DMS53 (cell line): ENCODE measurements at regions not wholly inside any gene's neighbourhood (a gene's known extent, or its start where the extent isn't known, plus 50 kb on each side); places are given as distances from the start of the nearest gene placed in this dataset.
"Not testable (repeated sequence)": the region's sequence is repeated elsewhere in the genome, so short reads cannot be mapped to it uniquely, and the experiment has no call there.

Source experiments
- DNase-seq: peaks from one replicate; lab custom pipeline; 2025; lab: John Stamatoyannopoulos, UW

DNA sequence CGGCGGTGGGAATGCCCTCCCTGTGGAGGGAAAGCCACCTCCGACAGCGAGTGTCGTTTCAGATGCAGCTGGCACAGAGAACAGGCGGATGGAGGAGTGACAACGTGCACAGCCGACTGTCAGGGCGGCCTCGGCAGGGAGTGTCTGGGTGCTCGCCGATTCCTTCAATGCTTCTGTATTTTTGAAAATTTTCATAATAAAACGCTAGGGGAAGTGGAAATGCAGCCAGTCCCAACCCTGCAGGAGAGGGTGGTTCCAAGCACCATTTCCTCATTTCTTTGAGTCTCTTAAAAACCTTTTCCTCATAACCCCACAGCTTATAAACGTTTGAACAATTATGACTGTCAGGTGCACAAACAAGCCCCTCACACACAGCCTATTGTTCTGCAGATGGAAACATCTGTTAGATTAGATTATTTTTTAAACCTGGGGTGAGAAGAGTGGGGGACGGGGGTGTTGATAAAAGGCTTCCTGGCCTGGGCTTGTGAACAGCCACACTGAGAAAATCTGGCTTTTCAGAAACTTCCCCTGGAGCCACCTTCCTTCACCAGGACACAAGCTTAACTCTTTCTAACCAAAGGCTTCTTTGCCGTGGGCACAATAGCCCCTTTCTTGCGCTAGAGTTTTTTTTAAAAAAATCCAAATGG is 228.9 kb downstream of the ANKRD60 start:
- DNase-seq: no peak

DNA sequence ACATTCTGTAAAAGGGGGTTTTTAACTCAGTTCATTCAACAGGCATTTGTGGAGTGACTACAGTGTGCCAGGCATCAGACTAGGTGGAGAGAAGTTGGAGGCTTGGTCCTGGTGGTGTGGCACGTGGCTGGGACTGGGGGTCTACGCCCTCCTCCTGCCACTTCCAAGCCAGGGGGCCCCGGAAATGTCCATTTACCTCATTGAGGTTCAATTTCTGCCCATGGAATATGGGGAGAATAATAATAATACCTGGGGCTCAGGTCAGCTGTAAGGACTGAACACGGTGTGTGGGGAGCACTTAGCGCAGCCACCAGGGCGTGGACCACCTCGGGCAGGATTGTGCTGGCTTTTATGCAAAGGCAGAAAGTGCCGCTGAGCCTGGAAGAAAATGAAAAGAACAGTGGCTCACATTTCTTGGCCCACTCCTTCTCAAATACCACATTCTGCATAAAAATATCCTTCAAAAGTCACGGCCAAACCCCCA is 229.4 kb downstream of the ANKRD60 start:
- DNase-seq: no peak

DNA sequence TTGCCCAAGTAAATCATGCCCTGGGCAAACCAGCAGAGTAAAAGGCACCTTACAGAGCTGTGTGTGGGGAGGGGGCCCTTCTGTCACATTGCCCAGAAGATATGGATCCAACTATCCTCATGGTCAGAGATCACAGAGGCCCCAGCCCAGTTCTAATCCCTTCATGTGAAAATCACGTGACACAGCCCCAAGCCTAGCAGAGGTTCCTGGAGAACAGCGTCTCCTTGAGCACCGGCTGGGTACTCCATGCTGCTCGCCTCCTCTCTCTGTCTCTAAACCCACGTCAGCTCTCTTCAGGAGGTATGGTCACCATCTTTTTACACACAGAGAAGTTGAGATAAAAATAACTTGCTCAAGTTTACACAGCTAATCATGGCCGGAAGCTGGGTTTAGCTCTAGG is 230.2 kb downstream of the ANKRD60 start:
- DNase-seq: no peak

DNA sequence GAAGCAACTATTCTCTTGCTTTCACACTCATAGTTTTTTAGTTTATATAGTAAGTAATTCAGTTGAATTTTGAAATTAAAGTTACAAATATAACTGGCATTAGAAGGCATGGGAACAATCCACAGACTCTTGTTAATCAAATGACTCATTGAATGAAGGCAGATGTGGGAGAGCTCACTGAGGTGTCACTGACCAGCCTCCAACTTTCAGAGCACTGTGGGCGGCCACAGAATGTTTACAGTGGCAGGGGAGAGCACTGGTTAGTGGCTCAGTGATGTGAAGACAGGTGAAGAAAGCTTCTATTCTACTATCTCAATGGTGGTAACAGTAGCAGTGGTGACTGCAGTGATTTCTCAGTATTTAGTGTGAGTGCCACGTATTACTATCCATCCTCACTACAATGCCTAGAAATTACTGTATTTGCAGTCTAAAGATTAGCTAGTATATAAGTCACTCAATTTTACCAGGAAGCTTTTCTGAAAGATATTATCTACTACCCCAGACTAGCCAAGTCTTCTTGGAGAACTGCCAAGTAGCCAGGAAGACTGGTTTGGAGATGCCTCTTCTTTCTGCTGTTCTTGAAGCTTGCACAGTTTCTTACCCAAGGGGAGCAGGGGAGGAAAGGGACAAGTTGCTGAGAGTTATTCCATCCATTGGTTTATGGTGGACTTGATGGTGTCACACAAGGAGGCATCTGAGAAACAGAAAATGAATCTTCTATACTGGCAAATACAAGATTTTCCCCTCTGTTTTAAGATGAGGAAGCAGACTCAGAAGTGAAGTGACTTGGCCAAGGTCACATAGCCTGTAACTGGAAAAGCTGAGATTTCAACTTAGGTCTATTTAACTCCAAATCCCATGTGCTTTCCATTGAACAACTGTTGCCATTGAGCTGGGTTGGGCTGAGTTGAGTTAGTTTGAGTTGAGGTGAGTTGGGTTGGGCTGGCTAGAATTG is 231.2 kb downstream of the ANKRD60 start:
- DNase-seq: no peak

DNA sequence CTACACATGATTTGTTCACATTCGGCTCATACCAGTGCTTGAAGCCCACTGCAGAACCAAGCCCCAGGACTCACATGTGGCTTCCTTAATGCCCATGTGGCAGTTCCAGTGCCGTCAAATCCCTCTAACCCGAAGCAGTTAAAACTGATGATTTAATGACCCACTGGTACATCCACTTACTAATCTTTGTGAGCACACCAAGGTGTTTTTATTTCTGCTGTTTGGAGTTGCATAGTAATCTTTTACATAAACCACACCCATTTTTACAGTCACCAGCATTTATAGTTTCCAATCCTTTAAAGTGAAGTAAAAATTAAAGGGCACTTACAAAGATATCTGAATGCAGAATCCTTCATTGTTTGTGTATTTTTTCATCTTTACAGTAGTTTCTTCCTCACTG is 232.0 kb downstream of the ANKRD60 start:
- no peak for DNase-seq

DNA sequence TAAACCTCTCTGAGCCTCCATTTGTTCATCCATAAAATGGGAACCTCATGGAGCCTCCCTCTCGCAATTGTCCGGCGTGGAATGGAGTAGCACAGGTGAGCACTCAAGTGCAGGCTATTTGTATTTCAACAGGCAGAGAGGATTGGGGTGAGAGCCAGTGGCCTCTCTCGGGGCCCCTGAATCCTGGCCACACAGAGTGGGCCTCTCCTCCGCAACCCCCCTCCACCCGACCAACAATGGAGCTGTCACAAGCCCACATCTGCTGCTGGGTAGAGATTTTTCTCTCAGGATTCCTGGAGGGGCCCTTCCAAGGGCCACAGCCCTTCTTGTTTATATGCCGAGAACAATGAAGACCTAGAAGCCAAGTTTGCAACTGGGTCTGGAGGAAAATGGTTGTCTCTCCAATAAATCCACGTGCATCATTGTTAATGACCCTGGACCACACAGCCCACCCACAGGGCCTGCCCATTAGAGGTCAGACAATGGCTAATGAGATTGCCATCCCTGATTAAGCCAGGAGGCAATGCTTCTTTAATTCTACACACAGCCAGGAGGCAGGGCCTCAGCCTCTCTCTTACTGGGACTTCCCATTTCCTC is 233.0 kb downstream of the ANKRD60 start:
- DNase-seq: no peak

DNA sequence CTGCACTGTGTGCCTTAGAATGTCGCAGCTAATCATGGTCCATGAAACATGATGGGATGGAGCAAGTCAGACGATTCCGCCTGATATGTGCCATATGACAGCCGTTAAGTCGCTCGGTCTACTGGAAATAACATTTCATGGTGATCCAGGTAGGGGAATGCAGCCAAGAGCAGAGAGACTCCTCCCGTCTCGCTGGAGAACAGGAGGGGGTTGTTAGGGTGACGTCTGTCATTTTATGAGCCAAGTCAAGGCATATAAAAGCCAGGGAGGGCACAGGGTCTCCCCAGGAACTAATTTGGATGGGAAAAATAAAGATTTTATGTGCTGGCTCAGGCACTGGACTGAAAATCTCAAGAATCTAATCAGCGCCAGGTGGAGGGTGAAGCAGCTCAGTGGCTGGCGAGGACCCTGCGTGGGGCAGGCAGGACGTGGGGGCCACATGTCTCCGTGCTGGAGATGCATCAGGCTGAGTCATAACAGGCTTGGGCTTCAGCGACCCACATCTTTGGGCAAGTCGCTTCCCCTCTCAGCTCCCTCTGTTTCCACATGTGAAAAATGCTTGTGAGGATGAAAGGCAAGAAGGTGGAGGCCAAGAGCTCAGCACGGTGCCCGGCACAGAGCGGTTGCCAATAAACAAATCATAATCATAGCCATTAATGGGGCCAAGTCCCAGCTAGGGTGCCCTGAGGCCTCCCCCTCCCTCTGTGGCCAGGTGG is 234.6 kb downstream of the ANKRD60 start:
- DNase-seq: no peak

DNA sequence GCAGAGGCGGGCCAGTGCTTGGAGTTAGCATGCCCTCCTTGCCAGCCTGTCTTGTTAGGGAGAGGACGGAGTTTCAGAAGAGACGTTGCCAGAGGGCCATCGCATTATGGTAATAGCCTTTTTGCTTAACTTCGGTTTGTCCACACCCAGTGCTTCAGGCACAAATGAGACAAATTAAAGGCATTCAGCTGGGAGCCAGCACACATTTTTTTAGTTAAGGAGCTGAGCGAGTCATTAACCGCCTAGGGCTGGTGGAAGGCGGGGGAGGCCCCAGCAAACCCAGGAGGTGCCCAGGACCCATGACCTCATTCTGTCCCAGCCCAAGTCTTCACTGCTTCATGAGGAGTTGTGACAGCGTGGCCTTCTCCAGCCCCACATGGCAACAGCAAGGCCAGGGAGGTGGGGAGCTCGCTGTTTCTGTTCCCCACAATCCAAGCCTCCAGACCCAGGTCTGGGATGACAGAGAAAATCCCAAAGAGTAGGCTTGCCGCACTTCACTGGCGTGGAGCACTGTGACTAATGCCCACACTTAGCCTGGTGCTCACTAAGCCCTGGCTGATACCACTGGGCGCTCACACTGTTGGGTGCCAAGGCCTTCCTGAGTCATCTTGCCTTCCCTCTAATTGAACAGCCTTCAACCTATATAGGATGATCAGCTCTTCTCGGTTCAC is 237.1 kb downstream of the ANKRD60 start:
- DNase-seq: no peak

DNA sequence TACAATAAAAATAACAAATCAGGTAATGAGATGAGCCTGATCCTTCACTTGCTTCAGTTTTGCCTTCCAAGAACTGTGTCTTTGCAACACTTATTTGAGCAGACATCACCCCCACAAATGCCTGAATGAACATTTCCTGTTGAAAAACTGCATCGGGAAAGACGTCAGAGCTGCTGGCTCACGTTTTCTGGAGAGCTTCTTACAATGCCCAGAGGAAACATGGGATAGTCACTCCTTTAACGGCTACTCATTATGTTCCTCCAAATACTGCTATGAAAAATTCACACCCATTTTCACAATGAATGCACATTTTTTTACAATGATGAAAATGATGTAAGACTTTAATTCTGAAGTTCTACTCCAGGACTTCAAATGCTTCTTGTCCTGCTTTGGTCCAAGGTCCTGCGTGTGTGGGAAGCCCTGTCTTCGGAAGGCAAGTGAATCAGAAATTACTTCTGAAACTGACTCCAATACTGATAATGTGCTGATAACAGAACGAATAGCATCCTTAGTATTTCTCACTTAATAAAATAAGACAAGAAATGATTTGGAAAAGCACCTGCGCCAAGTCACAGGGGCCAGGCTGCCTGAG is 238.0 kb downstream of the ANKRD60 start:
- no peak for DNase-seq

DNA sequence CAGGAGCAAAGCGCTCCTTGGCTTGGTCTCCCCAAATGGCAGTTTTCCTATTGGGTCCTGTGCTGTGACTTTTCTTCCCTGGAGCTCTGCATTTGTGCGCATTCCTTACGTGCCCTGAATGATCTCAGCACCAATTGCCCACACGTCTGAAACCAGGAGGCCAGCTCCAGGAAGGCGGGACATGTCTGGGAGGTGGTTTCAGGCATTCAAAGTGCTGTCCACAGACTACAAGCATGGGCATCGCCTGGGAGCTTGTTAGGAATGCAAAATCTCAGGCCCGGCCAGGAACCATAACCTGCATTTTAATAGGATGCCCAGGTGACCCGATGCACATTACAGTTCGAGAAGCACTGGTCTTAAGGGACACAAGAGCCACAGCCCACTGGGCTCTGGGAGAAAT is 239.6 kb downstream of the ANKRD60 start:
- DNase-seq: no peak

DNA sequence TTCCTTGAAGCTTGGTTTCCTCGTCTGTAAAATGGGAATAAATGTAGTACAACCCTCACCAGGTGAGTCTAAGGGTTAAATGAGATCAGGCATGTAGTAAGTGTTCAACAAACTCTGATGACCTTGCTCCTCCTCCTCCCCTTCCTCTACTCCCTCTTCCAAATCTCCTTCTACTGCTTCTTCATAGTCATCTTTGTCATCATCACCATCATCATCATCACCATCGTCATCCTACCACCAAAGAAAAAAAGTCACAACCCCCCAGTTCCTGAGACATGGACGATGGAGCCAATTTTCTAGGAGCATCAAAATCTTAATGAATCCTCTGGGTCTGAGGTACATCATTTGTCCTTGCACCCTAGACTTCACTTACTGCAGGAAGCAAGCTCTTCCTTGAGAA is 240.0 kb downstream of the ANKRD60 start:
- no peak for DNase-seq

DNA sequence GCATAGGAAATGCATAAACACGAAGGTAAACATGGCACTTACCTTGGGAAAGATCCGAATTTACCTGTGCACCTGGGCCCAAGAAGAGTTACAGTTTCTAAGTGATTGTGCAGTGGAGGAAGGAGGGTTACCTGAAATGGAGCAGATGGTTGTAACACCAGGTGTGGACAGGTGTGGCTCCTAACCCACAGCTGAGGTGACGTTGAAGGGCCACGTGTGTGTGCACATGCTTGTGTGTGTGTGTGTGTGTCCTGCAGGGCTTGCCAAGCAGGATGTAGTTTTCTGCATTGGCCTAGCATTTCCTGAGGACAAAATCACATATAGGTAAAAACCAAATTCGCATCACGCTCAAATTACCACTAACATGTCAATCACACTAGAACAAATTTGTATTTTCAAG is 240.8 kb downstream of the ANKRD60 start:
- DNase-seq: no peak

DNA sequence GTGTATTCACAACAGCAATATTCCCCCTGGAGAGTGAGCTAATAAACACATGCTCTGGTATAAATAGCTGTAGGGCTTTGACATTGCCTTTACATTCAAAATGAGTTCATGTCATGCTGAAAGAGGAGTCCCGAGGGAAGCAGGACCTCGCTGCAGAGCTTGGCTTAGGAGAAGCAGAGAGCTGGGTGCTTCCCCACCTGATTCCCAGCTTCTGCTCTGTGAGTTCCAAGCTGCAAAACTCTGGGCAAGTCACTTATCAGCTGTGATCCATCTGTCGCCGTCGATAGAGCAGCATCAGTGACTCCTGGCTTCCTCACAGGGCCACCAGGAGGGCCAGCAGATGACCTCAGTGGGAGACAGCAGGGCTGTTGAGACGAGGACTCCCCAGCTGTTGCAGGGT is 241.8 kb downstream of the ANKRD60 start:
- DNase-seq: no peak

DNA sequence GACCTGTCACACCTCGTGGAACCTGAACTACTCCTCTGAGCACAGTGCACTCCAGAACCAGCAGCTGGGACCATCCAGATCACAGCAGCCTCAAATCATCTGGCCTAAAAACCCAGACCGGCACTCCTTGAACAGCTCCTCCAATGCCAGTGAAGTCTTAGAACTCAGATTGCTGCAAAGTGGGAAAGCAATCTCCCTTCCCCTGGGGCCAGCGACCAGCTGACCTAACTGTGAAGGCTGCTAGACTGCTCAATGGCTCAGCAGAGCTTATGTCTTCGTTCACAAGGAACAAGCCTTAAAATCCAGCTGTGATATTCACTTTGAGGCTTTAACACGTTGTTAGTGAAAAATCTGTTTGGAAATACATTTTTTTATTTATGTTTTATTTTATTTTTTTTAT is 243.2 kb downstream of the ANKRD60 start:
- no peak for DNase-seq

DNA sequence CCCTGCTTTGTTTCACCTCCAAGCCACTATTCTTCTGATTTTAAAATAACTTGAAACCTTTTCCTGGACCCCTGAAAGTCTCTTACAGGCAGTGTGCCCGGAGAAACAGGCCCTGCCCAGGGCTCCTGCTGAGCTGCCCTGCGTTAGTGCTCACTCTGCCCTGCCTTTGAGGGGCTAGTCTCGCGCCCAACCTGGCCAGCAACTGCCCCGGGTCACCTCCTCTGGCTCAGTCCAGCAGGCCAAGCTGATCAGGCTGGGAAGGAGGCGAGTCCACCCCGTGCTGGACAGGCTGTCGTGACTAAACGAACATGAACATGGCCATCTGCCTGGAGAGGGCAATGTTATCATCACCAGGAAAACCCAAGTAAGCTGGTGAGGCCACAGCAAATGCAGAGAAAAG is 245.4 kb downstream of the ANKRD60 start:
- no peak for DNase-seq

DNA sequence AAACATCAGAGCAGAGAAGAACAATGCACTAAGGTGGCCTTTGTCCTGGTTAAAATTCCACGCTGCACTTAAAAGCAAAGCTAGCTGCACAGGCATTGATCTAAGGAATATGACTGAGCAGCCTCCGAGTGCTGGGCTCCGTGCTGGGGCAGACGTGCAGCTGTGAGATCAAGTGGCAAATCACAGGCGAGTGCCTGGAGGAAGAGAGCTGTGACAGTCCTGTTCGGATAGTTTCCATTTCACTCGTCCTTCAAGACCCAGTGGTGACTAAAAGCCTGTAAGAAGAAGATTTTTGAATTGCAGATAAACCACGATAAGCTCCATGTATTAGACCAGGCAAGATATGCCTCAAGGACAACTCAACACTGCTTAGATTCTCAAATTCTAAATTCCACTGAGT is 247.9 kb downstream of the ANKRD60 start:
- no peak for DNase-seq

DNA sequence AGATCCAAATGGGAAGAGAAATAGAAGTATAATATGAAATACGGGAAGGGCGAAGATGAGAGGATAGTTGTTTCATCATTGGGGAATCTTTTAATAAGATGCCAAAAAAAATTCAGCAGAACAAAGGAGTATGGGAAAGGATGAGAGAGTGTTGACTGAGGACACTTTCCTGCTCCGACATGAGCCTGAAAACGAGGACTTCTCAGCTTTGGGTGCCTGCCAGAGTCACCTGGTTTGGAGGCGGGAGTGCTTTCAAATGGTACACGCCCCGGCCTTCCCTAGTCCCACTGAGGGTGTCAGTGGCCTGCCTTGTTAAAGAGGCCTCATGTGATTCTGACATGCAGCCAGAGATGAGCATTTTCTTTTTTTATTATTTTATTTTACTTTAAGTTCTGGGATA is 250.9 kb downstream of the ANKRD60 start:
- no peak for DNase-seq

DNA sequence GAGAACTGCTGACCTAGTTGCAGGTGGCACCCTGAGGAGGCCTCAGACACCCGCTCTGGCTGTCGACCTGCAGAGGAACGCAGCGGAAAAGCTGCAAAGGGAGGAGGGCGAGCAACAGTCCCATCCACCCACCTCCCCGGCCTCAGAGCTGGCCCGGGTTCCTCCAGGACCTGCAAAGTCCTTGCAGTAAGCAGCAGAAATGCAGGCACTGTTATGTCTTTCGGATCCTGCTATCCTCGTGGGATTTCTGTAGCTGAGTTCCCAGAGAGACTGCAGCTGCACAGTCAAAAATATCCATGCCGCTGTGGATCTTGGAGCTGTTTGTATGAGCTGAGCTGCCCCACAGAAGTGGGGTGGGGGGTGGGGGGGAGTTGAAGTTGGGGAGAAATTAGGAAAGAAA is 251.3 kb downstream of the ANKRD60 start:
- DNase-seq: no peak

DNA sequence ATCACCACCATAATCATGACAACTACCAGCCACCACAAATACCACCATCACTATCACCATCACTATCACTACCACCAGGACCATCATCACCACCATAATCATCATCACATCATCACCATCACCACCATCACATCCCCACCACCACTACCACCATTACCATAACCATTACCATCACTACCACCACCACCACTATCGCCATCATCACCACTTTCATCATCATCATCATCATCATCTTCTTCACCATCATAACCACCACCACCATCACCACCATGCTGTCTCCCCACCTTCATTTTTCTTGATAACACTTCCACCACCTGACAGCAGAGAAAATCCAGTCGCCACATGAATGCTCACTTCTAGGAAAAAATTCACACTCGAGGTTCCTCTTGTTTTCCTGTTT is 253.6 kb downstream of the ANKRD60 start:
- no peak for DNase-seq

DNA sequence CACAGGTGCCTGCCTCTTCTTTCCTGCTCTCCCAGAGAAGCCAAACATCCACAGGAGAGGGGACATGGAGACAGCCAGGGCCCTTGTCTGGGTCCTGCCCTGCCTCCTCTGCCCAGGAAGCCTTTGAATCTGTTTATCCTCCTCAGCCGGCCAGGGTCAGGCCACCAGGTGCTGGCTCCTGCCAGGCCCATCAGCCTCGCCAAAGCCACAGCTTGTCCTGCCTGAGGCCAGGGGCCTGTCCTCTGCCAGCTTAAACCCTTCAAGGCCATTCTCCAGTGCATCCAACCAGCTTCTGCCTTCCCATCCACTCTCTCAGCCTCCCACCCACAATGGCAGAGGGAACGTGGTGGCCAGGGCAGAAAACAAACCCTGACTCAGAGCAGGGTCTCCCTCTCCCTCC is 254.6 kb downstream of the ANKRD60 start:
- no peak for DNase-seq

DNA sequence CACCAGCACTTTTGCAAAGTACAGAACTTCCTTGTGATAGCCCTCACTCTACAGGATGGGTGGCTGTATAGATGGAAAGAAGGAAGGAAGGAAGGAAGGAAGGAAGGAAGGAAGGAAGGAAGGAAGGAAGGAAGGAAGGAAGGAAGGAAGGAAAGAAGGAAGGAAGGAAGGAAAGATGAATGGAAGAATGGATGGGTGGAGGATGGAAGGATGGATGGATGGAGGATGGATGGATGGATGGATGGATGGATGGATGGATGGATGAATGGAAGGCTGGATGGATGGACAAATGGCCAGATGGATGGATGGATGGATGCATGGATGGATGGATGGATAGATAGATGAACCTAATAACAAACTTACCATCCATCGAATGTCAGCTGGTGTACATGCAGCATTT is 256.9 kb downstream of the ANKRD60 start:
- not testable (repeated sequence) for DNase-seq
